IPS DF 19.7 (cell line): ENCODE measurements at regions not wholly inside any gene's neighbourhood (a gene's known extent, or its start where the extent isn't known, plus 50 kb on each side); places are given as distances from the start of the nearest gene placed in this dataset.
"Not testable (repeated sequence)": the region's sequence is repeated elsewhere in the genome, so short reads cannot be mapped to it uniquely, and the experiment has no call there.

Source experiments
- DNase-seq: peaks from one replicate; pipeline ENCODE4 v3.0.0-alpha.2; 2013; ENCODE audit warnings: low read depth, low spot score

DNA sequence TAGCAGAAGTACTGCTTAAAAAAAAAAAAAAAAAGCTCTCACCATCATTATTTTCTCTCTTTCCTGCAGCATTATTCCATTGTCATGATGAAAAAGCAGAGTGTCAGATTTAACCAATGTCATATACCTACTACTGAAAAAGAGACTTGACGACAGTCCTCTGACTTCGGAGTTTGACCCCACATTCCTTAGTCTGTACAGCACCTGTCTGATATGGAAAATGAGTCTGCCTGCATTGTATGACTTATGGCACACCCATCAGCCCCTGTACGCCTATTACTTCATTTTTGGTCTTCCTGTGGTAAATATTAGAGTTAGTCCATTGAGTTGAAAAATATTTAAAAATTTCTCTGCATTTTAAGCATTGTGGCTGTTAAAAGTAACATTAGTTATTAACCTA is 54.5 kb upstream of the NOX4 start:
- no peak for DNase-seq

DNA sequence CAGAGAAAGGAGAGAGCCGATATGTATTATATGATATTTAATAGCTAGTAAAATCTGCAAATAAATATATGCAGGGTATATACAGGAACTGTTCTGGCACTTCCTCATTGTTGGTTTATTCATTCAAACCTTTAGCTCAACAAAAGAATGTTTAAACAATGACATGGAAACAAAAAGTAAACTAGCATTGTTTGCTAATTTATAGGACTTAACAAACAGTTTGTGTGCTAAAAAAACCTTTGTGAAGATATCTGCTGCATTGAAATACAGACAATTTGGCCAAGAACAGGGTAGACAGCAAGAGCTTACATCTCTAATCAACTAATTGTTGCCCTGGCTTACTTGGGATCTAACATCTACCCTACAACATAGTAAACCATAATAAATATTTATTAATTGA is 64.6 kb upstream of the NOX4 start:
- not testable (repeated sequence) for DNase-seq

DNA sequence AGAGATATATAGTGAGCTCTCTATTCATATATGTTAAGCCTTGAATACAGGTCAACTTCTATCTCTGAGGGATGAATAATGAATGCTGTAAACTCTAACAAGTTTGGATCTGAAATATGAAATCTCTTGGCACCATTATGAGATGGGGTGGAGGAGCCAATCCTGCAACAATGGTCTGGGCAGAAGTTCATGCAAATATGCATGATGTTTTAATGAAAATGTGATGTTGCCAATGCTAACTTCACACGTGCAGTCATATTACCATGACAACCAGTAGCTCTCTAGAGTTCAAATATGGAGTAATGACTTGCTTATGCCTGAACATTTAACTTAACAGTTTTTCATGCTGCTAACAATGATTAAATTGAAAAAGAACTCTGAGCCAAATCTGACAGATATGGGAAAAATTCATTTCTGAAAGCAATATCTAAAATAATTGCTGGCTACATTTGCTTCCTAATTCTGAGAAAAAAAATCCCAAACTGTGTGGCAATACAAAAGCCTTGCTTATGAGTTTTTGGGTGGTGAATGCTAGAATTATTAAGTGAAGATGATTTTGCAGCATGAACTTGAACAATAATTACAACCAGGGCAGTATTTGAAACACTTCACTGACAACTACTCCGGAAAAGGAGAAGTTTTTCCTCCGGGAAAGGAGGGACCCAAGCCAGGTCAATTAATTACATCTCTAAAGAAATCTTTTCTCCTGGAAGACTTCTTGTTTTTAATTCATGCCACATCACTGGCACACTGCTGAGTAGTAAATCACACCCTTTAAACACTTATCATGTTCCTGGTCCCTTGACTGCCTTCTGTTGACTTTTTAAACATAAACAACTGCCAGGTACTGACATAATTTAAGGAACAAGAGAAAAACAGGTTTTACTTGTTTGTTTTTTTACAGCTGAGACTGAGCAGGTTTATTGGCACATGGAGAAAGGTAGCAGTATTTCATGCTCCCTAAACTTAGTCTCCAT is 65.8 kb upstream of the NOX4 start:
- DNase-seq, result not testable (repeated sequence)

DNA sequence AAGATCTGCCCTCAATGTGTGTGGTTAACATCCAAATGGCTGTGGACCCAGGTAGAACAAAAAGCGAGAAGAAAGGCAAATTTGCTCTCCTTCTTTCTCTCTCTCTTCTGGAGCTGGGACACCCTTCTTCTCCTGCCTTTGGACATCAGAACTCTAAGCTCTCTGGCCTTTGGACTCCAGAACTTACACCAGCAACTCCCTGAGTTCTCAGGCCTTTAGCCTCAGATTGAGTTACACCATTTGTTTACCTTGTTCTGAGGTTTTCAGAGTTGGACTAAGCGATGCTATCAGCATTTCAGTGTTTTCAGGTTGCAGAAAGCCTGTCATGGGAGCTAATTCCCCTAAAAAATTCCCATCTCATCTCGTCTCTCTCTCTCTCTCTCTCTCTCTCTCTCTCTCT is 69.4 kb upstream of the NOX4 start:
- DNase-seq, result not testable (repeated sequence)

DNA sequence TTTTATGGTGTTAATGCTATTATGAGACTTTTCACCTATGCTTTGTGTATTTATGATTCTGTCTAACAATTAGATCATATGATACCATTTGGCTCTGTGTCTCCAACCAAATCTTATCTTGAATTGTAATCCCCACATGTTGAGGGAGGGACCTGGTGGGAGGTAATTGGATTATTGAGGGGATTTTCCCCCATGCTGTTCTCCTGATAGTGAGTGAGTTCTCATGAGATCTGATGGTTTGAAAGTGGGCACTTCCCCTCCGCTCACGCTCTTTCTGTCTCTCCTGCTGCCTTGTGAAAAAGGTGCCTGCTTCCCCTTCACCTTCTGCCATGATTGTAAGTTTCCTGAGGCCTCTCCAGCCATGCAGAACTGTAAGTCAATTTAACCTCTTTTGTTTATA is 71.6 kb upstream of the NOX4 start:
- not testable (repeated sequence) for DNase-seq

DNA sequence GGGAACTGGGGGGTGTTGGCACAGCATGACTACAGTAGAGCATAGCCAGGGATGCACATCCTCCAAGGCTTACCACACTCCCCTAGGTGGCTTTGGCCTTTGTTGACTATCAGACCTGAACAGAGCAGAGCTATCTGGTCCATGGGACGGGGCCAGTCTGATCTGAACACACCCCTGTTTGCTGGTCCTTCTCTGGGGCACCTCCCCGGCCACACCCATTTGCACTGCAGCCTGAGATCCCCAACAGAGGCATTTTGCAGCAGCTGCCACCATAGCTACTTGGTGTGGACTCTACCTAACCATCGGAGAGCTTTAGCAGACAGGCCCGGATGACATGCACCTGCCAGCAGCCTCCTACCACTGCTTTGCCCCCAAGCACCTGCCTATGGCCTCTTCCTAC is 75.8 kb upstream of the NOX4 start:
- DNase-seq, result no peak

DNA sequence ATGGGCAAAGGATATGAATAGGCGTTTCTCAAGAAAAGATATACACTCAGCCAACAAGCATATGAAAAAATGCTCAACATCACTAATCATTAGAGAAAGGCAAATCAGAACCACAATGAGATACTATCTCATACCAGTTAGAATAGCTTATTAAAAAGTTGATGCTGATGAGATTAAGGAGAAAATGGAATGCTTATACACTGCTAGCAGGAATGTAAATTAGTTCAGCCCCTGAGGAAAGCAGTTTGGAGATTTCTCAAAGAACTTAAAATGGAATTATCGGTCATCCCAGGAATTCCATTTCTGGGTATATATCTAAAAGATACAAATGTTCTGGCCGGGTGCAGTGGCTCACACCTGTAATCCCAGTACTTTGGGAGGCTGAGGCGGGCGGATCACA is 78.2 kb upstream of the NOX4 start:
- not testable (repeated sequence) for DNase-seq

DNA sequence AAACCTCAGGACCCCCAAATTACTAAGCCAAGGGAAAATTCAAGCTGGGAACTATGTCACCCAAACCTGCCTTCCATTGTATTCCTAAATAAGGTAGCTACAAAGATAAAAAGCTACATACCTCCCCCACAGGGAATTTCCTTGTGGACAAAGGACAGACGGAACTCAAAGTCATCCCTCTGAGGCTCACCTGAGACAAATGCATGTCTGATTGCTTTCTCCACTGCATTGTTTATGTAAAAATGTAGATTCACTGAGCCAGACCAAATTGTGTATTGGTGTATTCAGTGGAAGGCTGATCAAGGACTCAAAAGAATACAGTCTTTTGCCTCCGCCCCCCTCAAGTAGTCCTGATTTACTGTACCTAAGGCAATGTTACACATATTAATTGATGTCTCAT is 80.5 kb upstream of the NOX4 start:
- peak; percentile 74 for DNase-seq

DNA sequence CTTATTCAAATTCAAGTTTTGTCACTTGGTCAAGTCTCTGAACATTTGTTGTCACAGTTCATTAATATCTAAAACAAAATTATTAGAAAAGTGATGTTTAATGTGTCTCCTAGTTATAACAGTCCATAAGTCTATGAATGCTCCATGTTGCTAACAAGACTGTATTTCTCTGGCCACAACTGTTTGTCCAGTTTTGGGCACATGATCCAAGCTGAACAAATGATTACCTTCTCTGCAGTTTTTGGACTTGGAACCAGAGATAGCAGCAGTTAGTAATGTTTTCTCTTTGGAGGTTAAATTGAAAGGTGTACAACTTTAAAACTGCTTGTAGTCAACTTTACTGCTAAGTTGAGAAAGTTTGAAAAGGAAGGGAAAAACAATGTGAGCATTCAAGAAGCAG is 84.7 kb upstream of the NOX4 start:
- DNase-seq, result not testable (repeated sequence)

DNA sequence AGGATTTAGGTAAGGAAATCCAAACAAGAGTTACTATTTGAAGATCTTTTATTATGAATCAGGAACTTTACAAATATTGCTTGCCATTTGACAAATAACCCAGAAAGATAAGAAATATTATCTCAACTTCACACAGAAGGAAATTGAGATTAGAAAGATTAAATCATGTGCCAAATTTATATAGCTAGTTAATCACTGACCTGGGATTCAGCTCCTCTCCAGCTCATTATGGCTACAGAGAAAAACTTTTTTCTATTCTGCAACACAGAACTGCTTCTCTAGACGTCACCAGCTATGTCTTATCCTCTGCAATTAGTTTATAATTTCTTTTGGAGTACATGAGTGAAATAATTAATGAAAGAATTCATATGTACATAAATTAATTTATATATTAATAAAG is 86.3 kb upstream of the NOX4 start:
- DNase-seq, result not testable (repeated sequence)

DNA sequence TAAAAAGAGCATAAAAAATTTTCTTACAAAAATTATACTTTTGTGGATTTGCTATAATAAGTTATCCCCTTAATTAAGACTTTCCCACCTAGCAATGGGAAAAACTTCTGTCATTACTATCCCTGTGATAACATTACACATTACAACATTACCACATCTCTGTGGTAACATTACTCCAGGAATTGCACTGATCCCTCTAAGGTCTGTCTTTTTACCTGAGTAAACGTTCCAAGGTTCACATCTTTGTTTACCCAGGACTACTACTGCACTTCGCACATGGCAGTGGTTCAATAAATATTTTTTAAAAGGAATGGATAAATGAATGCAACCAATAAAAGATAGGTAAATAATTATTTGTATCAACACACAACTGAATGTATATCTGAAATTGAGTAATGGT is 92.4 kb upstream of the NOX4 start:
- DNase-seq, result no peak

DNA sequence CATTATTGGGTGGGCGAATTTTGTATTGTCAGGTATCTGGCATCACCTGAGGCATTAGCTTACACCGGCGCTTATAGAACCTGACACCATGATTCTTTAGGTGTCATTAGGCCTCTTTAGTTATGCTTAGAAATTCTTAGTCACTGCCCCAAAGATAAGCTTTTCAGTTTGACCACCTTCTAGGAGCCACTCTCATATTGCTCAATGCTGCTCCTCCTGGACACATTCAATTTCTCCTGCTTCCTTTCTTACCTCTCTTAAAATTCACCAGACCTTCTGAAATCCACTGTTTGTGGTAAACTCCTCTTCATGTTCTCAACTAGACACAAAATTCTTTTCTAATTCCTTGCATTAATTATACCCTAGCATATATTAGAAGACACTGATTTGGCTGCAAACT is 93.9 kb upstream of the NOX4 start:
- DNase-seq, result not testable (repeated sequence)

DNA sequence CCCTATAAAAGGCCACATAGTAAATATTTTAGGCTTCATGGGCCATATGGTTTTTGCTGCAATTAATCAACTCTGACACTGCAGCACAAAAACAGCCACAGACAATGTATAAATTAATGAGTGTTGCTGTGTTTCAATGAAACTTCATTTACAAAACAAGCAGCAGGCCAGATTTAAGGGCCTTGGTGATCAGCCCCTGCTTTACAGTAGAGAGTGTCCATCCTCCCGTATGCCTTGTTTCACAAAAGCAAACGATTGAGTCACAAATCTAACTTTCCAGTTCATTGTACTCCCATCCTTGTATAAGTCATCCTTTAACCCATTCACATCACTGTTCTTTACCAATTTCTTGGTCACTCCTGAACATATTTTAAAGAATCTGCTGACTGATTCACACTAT is 94.3 kb upstream of the NOX4 start:
- not testable (repeated sequence) for DNase-seq

DNA sequence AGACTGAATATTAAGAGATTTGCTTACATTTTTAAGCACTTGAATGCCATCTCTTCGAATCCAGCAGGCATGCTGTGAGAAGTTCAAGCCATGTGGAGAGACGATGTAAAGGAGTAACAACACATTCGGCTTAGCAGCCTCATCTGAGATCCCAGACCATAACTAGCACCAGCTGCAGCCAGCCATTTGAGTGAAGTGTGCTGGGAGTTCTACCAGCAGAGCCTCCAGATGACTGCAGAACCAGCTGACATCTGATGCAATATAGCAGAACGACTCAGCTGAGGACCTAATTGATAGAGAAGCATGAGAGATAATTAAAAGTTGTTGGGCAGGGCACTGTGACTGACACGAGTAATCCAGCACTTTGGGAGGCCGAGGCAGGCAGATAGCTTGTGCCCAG is 98.2 kb upstream of the NOX4 start:
- DNase-seq, result not testable (repeated sequence)

DNA sequence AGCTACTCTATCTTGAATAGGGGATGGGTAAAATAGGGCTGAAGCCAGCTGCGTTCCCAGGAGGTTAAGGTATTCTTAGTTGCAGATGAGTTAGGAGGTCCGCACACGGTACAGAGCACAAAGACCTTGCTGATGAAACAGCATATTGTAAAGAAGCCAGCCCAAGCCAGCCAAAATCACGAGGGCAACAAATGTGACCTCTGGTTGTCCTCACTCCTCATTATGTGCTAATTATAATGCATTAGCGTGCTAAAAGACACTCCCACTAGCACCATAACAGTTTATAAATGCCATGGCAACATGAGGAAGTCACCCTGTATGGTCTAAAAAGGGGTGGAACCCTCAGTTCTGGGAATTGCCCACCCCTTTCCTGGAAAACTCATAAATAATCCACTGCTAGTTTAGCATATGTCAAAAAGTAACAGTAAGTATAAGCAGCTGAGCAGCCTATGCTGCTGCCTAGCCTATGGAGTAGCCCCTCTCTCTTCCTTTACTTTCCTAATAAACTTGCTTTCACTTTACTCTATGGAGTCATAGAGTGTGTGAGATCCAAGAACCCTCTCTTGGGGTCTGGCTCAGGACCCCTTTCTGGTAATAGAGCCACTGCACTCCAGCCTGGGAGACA is 98.9 kb upstream of the NOX4 start:
- DNase-seq, result not testable (repeated sequence)

DNA sequence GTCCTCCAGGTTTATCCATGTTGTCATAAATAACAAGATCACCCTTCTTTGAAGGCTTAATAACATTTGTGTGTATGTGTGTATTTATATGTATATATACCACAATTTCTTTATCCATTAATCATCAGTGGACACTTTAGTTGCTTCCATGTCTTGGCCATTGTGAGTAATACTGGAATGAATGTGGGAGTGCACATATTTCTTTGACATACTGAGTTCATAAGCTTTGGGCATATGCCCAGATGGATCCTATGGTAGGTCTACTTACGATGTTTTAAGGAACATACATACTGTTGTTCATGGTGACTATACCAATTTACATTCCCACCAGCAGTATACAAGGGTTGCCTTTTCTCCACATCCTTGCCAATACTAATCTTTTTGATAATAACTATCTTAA is 108.8 kb upstream of the TRIM77 start:
- DNase-seq, result not testable (repeated sequence)

DNA sequence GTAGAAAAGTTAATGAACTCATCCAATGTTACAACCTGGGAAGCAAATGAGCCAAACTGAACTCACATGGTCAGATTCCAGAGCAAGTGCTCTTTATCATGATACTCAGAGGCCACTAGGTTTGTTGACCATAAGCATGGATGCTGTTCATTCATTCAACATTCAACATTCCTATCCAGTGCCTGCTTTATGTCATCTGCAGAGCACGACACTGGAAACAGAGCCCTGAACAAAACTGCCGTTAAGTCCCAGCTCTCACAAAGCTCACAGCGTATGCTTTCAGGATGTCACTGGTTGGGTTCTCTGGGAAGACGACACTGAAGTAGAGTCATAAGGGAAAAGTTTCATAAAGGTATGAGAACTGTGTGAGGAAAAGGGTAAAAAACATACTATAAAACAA is 105.8 kb upstream of the TRIM77 start:
- DNase-seq, result no peak

DNA sequence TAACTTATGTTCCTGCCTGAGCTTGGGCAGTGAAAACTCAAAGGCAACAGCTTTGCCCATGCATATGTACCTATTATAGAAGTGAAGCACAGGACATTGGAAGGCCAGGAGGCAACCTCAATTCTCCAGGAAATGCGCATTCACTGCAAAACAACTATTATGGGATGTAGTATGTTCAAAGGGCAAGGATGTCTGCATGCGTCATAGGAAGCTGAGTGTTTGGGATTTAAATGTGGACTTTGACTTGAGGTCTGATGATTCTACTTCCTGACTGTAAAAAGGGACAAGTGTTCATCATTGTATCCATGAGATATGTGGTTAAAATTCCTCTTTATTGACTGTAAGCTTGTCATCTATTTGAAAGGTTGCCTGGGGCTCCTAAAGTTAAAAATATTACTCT is 103.3 kb upstream of the TRIM77 start:
- DNase-seq, result not testable (repeated sequence)

DNA sequence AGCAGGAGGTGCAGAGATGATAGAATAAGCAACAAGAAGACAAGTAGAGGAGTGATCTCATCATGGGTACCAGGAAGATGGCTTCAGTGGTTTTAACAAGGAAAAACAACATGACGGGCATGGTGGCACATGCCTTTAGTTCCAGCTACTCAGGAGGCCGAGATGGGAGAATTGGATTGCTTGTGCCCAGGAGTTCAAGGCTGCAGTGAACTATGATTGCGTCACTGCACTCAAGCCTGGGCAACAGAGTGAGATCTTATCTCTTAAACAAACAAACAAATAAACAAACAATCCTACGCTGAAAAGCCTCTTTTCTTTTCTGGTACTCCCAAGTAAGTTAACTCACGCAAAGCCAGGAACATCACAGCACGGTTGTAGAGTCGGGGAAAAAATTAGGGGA is 102.6 kb upstream of the TRIM77 start:
- not testable (repeated sequence) for DNase-seq

DNA sequence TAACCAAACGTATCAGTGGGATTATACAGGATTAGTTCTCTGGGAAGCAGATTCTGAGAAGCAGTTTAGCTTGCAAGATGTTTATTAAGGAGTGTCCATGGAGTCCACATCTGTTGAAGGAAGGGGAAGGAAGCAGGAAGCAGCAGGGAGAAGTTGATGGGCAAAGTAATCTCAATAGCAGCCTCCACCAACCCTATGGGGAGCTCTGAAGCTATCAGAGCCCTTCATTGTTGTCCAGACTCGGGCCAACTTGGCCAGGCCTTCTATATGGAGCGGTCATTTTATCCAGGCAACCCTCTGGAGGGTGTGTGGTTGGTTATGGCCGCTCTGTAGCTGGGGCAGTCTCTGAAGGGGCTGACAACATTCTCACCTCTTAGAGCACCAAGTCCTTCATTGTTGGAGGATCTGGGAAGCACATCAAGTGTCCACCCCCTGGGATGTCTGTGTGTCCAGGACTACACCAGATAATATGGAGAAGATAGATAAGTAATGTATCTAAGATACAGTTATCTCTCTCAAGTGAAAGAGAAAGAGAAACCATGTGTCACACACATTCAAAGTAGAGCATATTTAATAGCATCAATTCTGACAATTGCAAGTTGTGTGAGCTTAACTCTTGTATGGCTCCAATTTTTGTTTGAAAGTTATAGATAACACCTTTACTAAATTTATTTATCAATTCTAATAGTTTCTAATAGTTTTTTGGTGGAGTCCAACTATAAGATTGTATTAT is 101.7 kb upstream of the TRIM77 start:
- no peak for DNase-seq

DNA sequence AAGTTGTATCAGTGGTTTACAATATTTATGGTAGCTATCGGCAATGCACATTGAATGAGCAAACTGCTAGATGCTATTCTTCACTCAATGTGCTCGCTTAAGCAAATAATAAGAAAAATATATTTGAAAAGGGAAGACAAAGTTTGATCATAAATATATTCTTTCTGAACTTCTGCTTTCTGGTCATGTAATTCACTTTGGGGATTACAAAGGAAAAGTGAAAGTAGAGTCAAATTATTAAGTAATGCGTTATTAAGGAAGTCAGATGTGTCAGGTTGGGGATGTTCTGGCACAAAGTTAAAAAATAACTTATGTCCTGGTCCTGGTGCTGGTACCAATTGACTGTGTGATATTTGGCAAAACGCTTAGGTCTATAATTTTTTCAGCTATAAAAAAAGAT is 98.0 kb upstream of the TRIM77 start:
- DNase-seq, result no peak

DNA sequence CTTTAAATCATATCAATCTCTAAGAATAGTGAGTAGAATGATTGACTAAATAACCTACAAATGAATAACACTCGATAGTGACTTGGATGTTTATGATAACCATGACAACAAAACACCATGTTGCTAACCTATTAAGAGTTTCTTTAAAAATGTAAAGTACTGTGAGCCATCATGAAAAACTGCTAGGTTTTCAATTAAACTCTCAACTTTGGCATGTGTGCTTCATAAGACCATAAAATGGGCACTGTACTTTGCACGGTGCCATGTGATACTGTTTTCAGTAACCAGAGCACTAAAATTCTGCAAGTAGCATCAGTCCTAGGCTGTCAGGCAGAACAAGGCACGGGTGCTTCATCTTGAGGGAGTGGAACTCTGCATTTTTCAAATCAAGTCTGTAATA is 96.2 kb upstream of the TRIM77 start:
- DNase-seq, result no peak
